ENCODE measurements at regions not wholly inside any gene's neighbourhood (a gene's known extent, or its start where the extent isn't known, plus 50 kb on each side); places are given as distances from the start of the nearest gene placed in this dataset.
"Not testable (repeated sequence)": the region's sequence is repeated elsewhere in the genome, so short reads cannot be mapped to it uniquely, and the experiment has no call there.

GRCh38 chr16:61540216-61540615, 496.0 kb downstream of the CDH8 start:
- Mint-ChIP-seq H3K36me3 (ENCODE audit: low read depth) (no peaks in the 10 kb centered on the region), H3K27me3 (no peaks in the 10 kb centered on the region), H3K4me1 (no peaks in the 10 kb centered on the region), H3K27ac (no peak overlapping the region), H3K4me3 (no peak overlapping the region), H3K9me3 (peaks cover 4% of the 10 kb centered on the region)
- no peak for DNase-seq
- intact Hi-C loops (cut with micrococcal nuclease), result no loop called here

GRCh38 chr16:61530697-61531096, 505.5 kb downstream of the CDH8 start:
- H3K4me3 Mint-ChIP-seq, result no peak overlapping the region
- H3K27me3 Mint-ChIP-seq, result no peaks in the 10 kb centered on the region
- intact Hi-C loops (cut with micrococcal nuclease), result no loop called here
- H3K4me1 Mint-ChIP-seq, result no peaks in the 10 kb centered on the region
- H3K9me3 Mint-ChIP-seq, result peaks cover 7% of the 10 kb centered on the region
- H3K36me3 Mint-ChIP-seq (ENCODE audit: low read depth), result no peaks in the 10 kb centered on the region
- DNase-seq, result no peak
- no peak overlapping the region for H3K27ac Mint-ChIP-seq

- no peaks in the 10 kb centered on the region for H3K36me3 Mint-ChIP-seq (ENCODE audit: low read depth)
- DNase-seq, result no peak
- intact Hi-C loops (cut with micrococcal nuclease), result no loop called here
- H3K4me1 Mint-ChIP-seq, result no peaks in the 10 kb centered on the region
- H3K27me3 Mint-ChIP-seq, result no peaks in the 10 kb centered on the region
- no peak overlapping the region for H3K27ac Mint-ChIP-seq
- peaks cover 7% of the 10 kb centered on the region for H3K9me3 Mint-ChIP-seq
- H3K4me3 Mint-ChIP-seq, result no peak overlapping the region
These were observed 535.4 kb downstream of the CDH8 start for GRCh38 chr16:61500851-61501250.

GRCh38 chr16:61480250-61480649, 556.0 kb downstream of the CDH8 start:
- H3K4me1 Mint-ChIP-seq, result no peaks in the 10 kb centered on the region
- H3K4me3 Mint-ChIP-seq, result no peak overlapping the region
- no peak overlapping the region for H3K27ac Mint-ChIP-seq
- H3K27me3 Mint-ChIP-seq, result no peaks in the 10 kb centered on the region
- DNase-seq, result no peak
- peaks cover 3% of the 10 kb centered on the region for H3K9me3 Mint-ChIP-seq
- intact Hi-C loops (cut with micrococcal nuclease), result no loop called here
- no peaks in the 10 kb centered on the region for H3K36me3 Mint-ChIP-seq (ENCODE audit: low read depth)

- Mint-ChIP-seq H3K27ac (no peak overlapping the region), H3K27me3 (no peaks in the 10 kb centered on the region), H3K4me3 (no peak overlapping the region), H3K9me3 (peaks cover 7% of the 10 kb centered on the region), H3K4me1 (no peaks in the 10 kb centered on the region), H3K36me3 (ENCODE audit: low read depth) (no peaks in the 10 kb centered on the region)
- DNase-seq, result no peak
- intact Hi-C loops (cut with micrococcal nuclease), result no loop called here
These were observed 564.5 kb downstream of the CDH8 start for GRCh38 chr16:61471737-61472136.

- Mint-ChIP-seq H3K36me3 (ENCODE audit: low read depth) (no peaks in the 10 kb centered on the region), H3K27me3 (no peaks in the 10 kb centered on the region), H3K27ac (no peak overlapping the region), H3K9me3 (peaks cover 5% of the 10 kb centered on the region), H3K4me3 (no peak overlapping the region), H3K4me1 (no peaks in the 10 kb centered on the region)
- no peak for DNase-seq
- intact Hi-C loops (cut with micrococcal nuclease), result no loop called here
These were observed 565.2 kb downstream of the CDH8 start for GRCh38 chr16:61471023-61471422.

- no peaks in the 10 kb centered on the region for H3K4me1 Mint-ChIP-seq
- H3K36me3 Mint-ChIP-seq (ENCODE audit: low read depth), result no peaks in the 10 kb centered on the region
- no peak for DNase-seq
- intact Hi-C loops (cut with micrococcal nuclease), result no loop called here
- no peak overlapping the region for H3K4me3 Mint-ChIP-seq
- H3K27me3 Mint-ChIP-seq, result no peaks in the 10 kb centered on the region
- H3K27ac Mint-ChIP-seq, result no peak overlapping the region
- H3K9me3 Mint-ChIP-seq, result peaks cover 7% of the 10 kb centered on the region
These were observed 571.0 kb downstream of the CDH8 start for GRCh38 chr16:61465285-61465684.

GRCh38 chr16:61460020-61460419, 576.2 kb downstream of the CDH8 start:
- Mint-ChIP-seq H3K9me3 (peaks cover 7% of the 10 kb centered on the region), H3K36me3 (ENCODE audit: low read depth) (no peaks in the 10 kb centered on the region), H3K27ac (no peak overlapping the region), H3K4me1 (no peaks in the 10 kb centered on the region), H3K27me3 (no peaks in the 10 kb centered on the region), H3K4me3 (no peak overlapping the region)
- intact Hi-C loops (cut with micrococcal nuclease), result no loop called here
- DNase-seq, result no peak

- DNase-seq, result no peak
- Mint-ChIP-seq H3K27me3 (no peaks in the 10 kb centered on the region), H3K9me3 (peaks cover 12% of the 10 kb centered on the region), H3K4me3 (no peak overlapping the region), H3K36me3 (ENCODE audit: low read depth) (no peaks in the 10 kb centered on the region), H3K27ac (no peak overlapping the region), H3K4me1 (no peaks in the 10 kb centered on the region)
- intact Hi-C loops (cut with micrococcal nuclease), result no loop called here
These were observed 600.9 kb downstream of the CDH8 start for GRCh38 chr16:61435346-61435745.

GRCh38 chr16:61432421-61432820, 603.8 kb downstream of the CDH8 start:
- H3K4me1 Mint-ChIP-seq, result no peaks in the 10 kb centered on the region
- H3K36me3 Mint-ChIP-seq (ENCODE audit: low read depth), result no peaks in the 10 kb centered on the region
- H3K4me3 Mint-ChIP-seq, result no peak overlapping the region
- H3K27ac Mint-ChIP-seq, result no peak overlapping the region
- H3K9me3 Mint-ChIP-seq, result peaks cover 8% of the 10 kb centered on the region
- no peak for DNase-seq
- H3K27me3 Mint-ChIP-seq, result no peaks in the 10 kb centered on the region
- intact Hi-C loops (cut with micrococcal nuclease), result no loop called here

- intact Hi-C loops (cut with micrococcal nuclease), result no loop called here
- no peaks in the 10 kb centered on the region for H3K4me1 Mint-ChIP-seq
- H3K4me3 Mint-ChIP-seq, result no peak overlapping the region
- peaks cover 3% of the 10 kb centered on the region for H3K9me3 Mint-ChIP-seq
- no peak overlapping the region for H3K27ac Mint-ChIP-seq
- H3K36me3 Mint-ChIP-seq (ENCODE audit: low read depth), result no peaks in the 10 kb centered on the region
- DNase-seq, result no peak
- H3K27me3 Mint-ChIP-seq, result no peaks in the 10 kb centered on the region
These were observed 615.1 kb downstream of the CDH8 start for GRCh38 chr16:61421111-61421510.

GRCh38 chr16:61419791-61420190, 616.4 kb downstream of the CDH8 start:
- H3K27ac Mint-ChIP-seq, result no peak overlapping the region
- DNase-seq, result no peak
- H3K4me3 Mint-ChIP-seq, result no peak overlapping the region
- H3K36me3 Mint-ChIP-seq (ENCODE audit: low read depth), result no peaks in the 10 kb centered on the region
- H3K9me3 Mint-ChIP-seq, result peaks cover 3% of the 10 kb centered on the region
- H3K4me1 Mint-ChIP-seq, result no peaks in the 10 kb centered on the region
- intact Hi-C loops (cut with micrococcal nuclease), result no loop called here
- H3K27me3 Mint-ChIP-seq, result no peaks in the 10 kb centered on the region

GRCh38 chr16:61418802-61419201, 617.4 kb downstream of the CDH8 start:
- H3K36me3 Mint-ChIP-seq (ENCODE audit: low read depth); H3K4me1 Mint-ChIP-seq; H3K27me3 Mint-ChIP-seq; intact Hi-C loops (cut with micrococcal nuclease); H3K9me3 Mint-ChIP-seq; H3K27ac Mint-ChIP-seq; H3K4me3 Mint-ChIP-seq; DNase-seq: not testable (repeated sequence)

- Mint-ChIP-seq H3K27me3 (no peaks in the 10 kb centered on the region), H3K4me3 (no peak overlapping the region), H3K4me1 (no peaks in the 10 kb centered on the region), H3K27ac (no peak overlapping the region), H3K9me3 (peaks cover 11% of the 10 kb centered on the region), H3K36me3 (ENCODE audit: low read depth) (no peaks in the 10 kb centered on the region)
- no peak for DNase-seq
- intact Hi-C loops (cut with micrococcal nuclease), result no loop called here
These were observed 621.1 kb downstream of the CDH8 start for GRCh38 chr16:61415126-61415525.

GRCh38 chr16:61413021-61413420, 623.2 kb downstream of the CDH8 start:
- peaks cover 8% of the 10 kb centered on the region for H3K9me3 Mint-ChIP-seq
- H3K4me1 Mint-ChIP-seq, result no peaks in the 10 kb centered on the region
- H3K36me3 Mint-ChIP-seq (ENCODE audit: low read depth), result no peaks in the 10 kb centered on the region
- intact Hi-C loops (cut with micrococcal nuclease), result no loop called here
- H3K27me3 Mint-ChIP-seq, result no peaks in the 10 kb centered on the region
- no peak overlapping the region for H3K27ac Mint-ChIP-seq
- H3K4me3 Mint-ChIP-seq, result no peak overlapping the region
- DNase-seq, result no peak
